Caco-2 (cell line): ENCODE measurements at regions not wholly inside any gene's neighbourhood (a gene's known extent, or its start where the extent isn't known, plus 50 kb on each side); places are given as distances from the start of the nearest gene placed in this dataset.

Experiments
- BruUV-seq: library from RNA; stranded (reverse); fragments of 400-500 nt; replicated peaks from 2 replicates; lab custom pipeline; 2021; lab: Mats Ljungman, UMichigan
- CTCF ChIA-PET: fragments of 300-600 bp; sonication (Branson Sonifier 250); formaldehyde crosslinking; loops from one replicate; lab custom pipeline; 2022; ENCODE audit warnings: antibody characterized with exemption; lab: Charles Lee
- POLR2A ChIA-PET: fragments of 300-600 bp; sonication (Branson Sonifier 250); formaldehyde crosslinking; loops from one replicate; lab custom pipeline; 2022; ENCODE audit warnings: antibody characterized with exemption; lab: Charles Lee
- DNase-seq, 2 experiments: peaks; one replicate each; pipeline versions ENCODE4 v3.0.0 to v3.0.0-alpha.2; 2020 to 2022
- H3K27me3 ChIP-seq: replicated peaks from 2 replicates; pipeline ENCODE4 v1.6.0; 2011; ENCODE audit warnings: low read length; ENCODE audit not compliant: control insufficient read depth, insufficient read depth
- H3K36me3 ChIP-seq: 2 replicates; pipeline ENCODE4 v1.5.1; 2011; ENCODE audit warnings: low read length; ENCODE audit not compliant: control insufficient read depth, insufficient read depth
- H3K4me1 ChIP-seq: fragments of 250-450 bp; sonication (Bioruptor Pico); 2 replicates; pipeline ENCODE4 v1.5.1; 2020; ENCODE audit warnings: mild to moderate bottlenecking
- H3K4me3 ChIP-seq: 2 replicates; pipeline ENCODE4 v1.5.1; 2011; ENCODE audit warnings: low read depth, mild to moderate bottlenecking, control low read depth, low read length
- H3K9me3 ChIP-seq: fragments of 250-450 bp; sonication (Bioruptor Pico); 2 replicates; pipeline ENCODE4 v1.5.1; 2020; ENCODE audit warnings: mild to moderate bottlenecking, moderate library complexity
- H3K27ac Mint-ChIP-seq: one replicate; pipeline ENCODE4 v1.8.0; 2022; ENCODE audit warnings: mixed read lengths; ENCODE audit not compliant: unreplicated experiment
- H3K27me3 Mint-ChIP-seq: one replicate; pipeline ENCODE4 v1.8.0; 2022; ENCODE audit warnings: mixed read lengths; ENCODE audit not compliant: insufficient read depth, unreplicated experiment
- H3K36me3 Mint-ChIP-seq: one replicate; pipeline ENCODE4 v1.8.0; 2022; ENCODE audit warnings: mild to moderate bottlenecking, mixed read lengths; ENCODE audit not compliant: insufficient read depth, unreplicated experiment
- H3K4me1 Mint-ChIP-seq: one replicate; pipeline ENCODE4 v1.8.0; 2022; ENCODE audit warnings: low read depth, mixed read lengths; ENCODE audit not compliant: unreplicated experiment
- H3K4me3 Mint-ChIP-seq: one replicate; pipeline ENCODE4 v1.8.0; 2022; ENCODE audit warnings: mild to moderate bottlenecking, moderate library complexity, mixed read lengths; ENCODE audit not compliant: unreplicated experiment
- H3K9me3 Mint-ChIP-seq: one replicate; pipeline ENCODE4 v1.8.0; 2022; ENCODE audit warnings: mixed read lengths; ENCODE audit not compliant: unreplicated experiment
- CTCF ChIP-seq, 2 experiments: fragments of 200-600 bp in 1 of 2; IDR thresholded peaks; 1 replicate in 1 of 2; 2 replicates in 1 of 2; pipeline versions ENCODE4 v1.5.1 to v1.8.0; 2011 to 2022; ENCODE audit warnings: antibody characterized with exemption in 1 of 2, control low read depth in 1 of 2, inconsistent platforms in 1 of 2, low read depth in 1 of 2, low read length in 1 of 2, mild to moderate bottlenecking in 1 of 2, moderate library complexity in 1 of 2; ENCODE audit not compliant: insufficient read depth in 1 of 2, severe bottlenecking in 1 of 2, unreplicated experiment in 1 of 2
- intact Hi-C: fragments of 100-400 bp; cut with micrococcal nuclease; formaldehyde crosslinking; loops from one replicate; pipeline ENCODE4 v1.10.0; 2022; ENCODE audit not compliant: unreplicated experiment

GRCh38 chr6:86629123-86629522, 308.2 kb upstream of the HTR1E start:
- no peak for DNase-seq
- intact Hi-C loops = loop anchor here (10.0 kb wide), 1 partner anchor 226 kb away; no protein-coding TSS in a partner anchor
- Mint-ChIP-seq H3K4me1 (no peaks in the 10 kb centered on the region), H3K4me3 (no peak overlapping the region), H3K9me3 (no peaks in the 10 kb centered on the region), H3K27ac (no peak overlapping the region), H3K27me3 (no peaks in the 10 kb centered on the region), H3K36me3 (no peaks in the 10 kb centered on the region)
- Histone ChIP-seq H3K36me3 (no peaks in the 10 kb centered on the region), H3K9me3 (no peaks in the 10 kb centered on the region), H3K27me3 (no peaks in the 10 kb centered on the region), H3K4me3 (no peak overlapping the region), H3K4me1 (no peaks in the 10 kb centered on the region)
- ChIA-PET POLR2A (no interaction called here), CTCF (no interaction called here)
- no peak for TF ChIP-seq CTCF (IDR thresholded peaks at IDR 0.05; ENCODE audit: insufficient read depth in 1 of 2, low read depth in 1 of 2, low read length in 1 of 2, severe bottlenecking in 1 of 2, unreplicated experiment in 1 of 2)
- no TSS peak for BruUV-seq

GRCh38 chr6:86619428-86619827, 317.9 kb upstream of the HTR1E start:
- ChIA-PET POLR2A (no interaction called here), CTCF (no interaction called here)
- no peaks in the 10 kb centered on the region for H3K9me3 ChIP-seq
- intact Hi-C loops = loop anchor here (10.0 kb wide), 1 partner anchor 95 kb away; no protein-coding TSS in a partner anchor
- Mint-ChIP-seq H3K27me3 (no peaks in the 10 kb centered on the region), H3K9me3 (peaks cover 20% of the 10 kb centered on the region), H3K4me3 (no peak overlapping the region), H3K36me3 (no peaks in the 10 kb centered on the region), H3K27ac (no peak overlapping the region), H3K4me1 (no peaks in the 10 kb centered on the region)
- no peaks in the 10 kb centered on the region for H3K36me3 ChIP-seq
- BruUV-seq = no TSS peak
- H3K4me1 ChIP-seq = no peaks in the 10 kb centered on the region
- no peaks in the 10 kb centered on the region for H3K27me3 ChIP-seq
- DNase-seq = no peak
- H3K4me3 ChIP-seq = no peak overlapping the region
- no peak for TF ChIP-seq CTCF (IDR thresholded peaks at IDR 0.05; ENCODE audit: insufficient read depth in 1 of 2, low read depth in 1 of 2, low read length in 1 of 2, severe bottlenecking in 1 of 2, unreplicated experiment in 1 of 2)

- TF ChIP-seq CTCF (IDR thresholded peaks at IDR 0.05; ENCODE audit: insufficient read depth in 1 of 2, low read depth in 1 of 2, low read length in 1 of 2, severe bottlenecking in 1 of 2, unreplicated experiment in 1 of 2) = no peak
- no peaks in the 10 kb centered on the region for H3K36me3 Mint-ChIP-seq
- ChIA-PET POLR2A (no interaction called here), CTCF (interaction anchor here (0.6 kb wide), 1 partner anchor 692 kb away, joined by 3 read pairs; no protein-coding TSS in a partner anchor)
- H3K36me3 ChIP-seq = no peaks in the 10 kb centered on the region
- intact Hi-C loops = loop anchor here (10.0 kb wide), 1 partner anchor 100 kb away; no protein-coding TSS in a partner anchor
- H3K4me3 ChIP-seq = no peak overlapping the region
- H3K4me1 ChIP-seq = no peaks in the 10 kb centered on the region
- no peaks in the 10 kb centered on the region for H3K27me3 Mint-ChIP-seq
- H3K27ac Mint-ChIP-seq = no peak overlapping the region
- no TSS peak for BruUV-seq
- peaks cover 4% of the 10 kb centered on the region for H3K9me3 Mint-ChIP-seq
- H3K27me3 ChIP-seq = no peaks in the 10 kb centered on the region
- no peak overlapping the region for H3K4me3 Mint-ChIP-seq
- no peaks in the 10 kb centered on the region for H3K9me3 ChIP-seq
- no peak for DNase-seq
- H3K4me1 Mint-ChIP-seq = no peaks in the 10 kb centered on the region
These were observed 322.0 kb upstream of the HTR1E start for GRCh38 chr6:86615299-86615698.
